Lower leg skin (tissue), 4 donors: ENCODE measurements at regions not wholly inside any gene's neighbourhood (a gene's known extent, or its start where the extent isn't known, plus 50 kb on each side); places are given as distances from the start of the nearest gene placed in this dataset.

Experiments used
- DNase-seq, 2 donors: peaks; one replicate each; pipeline ENCODE4 v3.0.0-alpha.2; 2019; ENCODE audit warnings: low spot score in 2 of 2
- H3K4me3 ChIP-seq: fragments of 200-600 bp; sonication (generic); 2 replicates; pipeline ENCODE4 v1.5.1; 2017; ENCODE audit warnings: mild to moderate bottlenecking, low read depth; ENCODE audit not compliant: poor library complexity, severe bottlenecking
- POLR2A ChIP-seq, 2 donors: fragments of 450-650 bp; IDR thresholded peaks; one replicate each; pipeline ENCODE4 v1.6.1; 2016 to 2017; ENCODE audit warnings: antibody characterized with exemption in 2 of 2, mild to moderate bottlenecking in 1 of 2, moderate library complexity in 1 of 2
- WGBS, 2 donors: methylation state at CpG; one replicate each; pipeline ENCODE4 v1.1.5; 2018; 5-methylcytosine and 5-hydroxymethylcytosine counted together
- intact Hi-C: fragments of 100-400 bp; cut with DNase I; formaldehyde crosslinking; loops from one replicate; pipeline ENCODE4 v1.15.0; 2023; ENCODE audit warnings: low total_unique reads
- TF ChIP-seq, protein P1 (sequence below), 3 donors: fragments of 450-650 bp; IDR thresholded peaks; one replicate each; pipeline ENCODE4 v1.5.1; 2016; ENCODE audit warnings: antibody characterized with exemption in 3 of 3, mild to moderate bottlenecking in 3 of 3, moderate library complexity in 2 of 3

DNA sequence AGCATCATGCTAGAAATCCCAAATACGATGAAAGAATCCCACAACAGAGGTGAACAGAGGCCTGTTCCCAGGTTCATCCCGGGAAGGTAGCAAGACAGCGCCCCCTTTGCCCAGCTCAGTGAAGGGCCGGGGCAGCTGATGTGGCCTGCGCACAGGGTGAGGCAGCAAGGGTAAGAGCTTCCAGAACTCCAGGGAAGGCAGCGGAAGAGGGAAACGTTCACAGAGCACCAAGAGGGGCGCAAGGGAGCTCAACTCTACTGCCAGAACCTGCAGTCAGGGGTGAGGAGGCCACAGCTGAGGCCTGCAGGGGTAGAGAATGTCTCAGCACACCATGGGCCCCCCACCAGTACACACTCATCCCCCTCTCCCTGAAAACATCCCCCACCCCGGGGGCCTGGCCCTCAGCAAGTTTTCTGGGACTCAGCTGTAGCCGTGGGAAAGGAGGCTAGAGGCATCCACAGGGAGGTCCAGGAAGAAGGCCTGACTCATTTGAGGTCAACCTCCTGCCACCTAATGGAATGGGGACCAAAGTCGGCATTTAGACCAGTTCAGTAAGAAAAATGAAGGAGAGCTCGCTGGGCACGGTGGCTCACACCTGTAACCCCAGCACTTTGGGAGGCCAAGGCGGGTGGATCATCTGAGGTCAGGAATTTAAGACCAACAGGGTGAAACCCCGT is 95.6 kb upstream of the ASAP2 start:
- intact Hi-C loops, result no loop called here
- no peak for TF ChIP-seq POLR2A (IDR thresholded peaks at IDR 0.05)
- TF ChIP-seq, protein P1, sequence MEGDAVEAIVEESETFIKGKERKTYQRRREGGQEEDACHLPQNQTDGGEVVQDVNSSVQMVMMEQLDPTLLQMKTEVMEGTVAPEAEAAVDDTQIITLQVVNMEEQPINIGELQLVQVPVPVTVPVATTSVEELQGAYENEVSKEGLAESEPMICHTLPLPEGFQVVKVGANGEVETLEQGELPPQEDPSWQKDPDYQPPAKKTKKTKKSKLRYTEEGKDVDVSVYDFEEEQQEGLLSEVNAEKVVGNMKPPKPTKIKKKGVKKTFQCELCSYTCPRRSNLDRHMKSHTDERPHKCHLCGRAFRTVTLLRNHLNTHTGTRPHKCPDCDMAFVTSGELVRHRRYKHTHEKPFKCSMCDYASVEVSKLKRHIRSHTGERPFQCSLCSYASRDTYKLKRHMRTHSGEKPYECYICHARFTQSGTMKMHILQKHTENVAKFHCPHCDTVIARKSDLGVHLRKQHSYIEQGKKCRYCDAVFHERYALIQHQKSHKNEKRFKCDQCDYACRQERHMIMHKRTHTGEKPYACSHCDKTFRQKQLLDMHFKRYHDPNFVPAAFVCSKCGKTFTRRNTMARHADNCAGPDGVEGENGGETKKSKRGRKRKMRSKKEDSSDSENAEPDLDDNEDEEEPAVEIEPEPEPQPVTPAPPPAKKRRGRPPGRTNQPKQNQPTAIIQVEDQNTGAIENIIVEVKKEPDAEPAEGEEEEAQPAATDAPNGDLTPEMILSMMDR (IDR thresholded peaks at IDR 0.05), result no peak
- H3K4me3 ChIP-seq, result no peak overlapping the region
- DNase-seq, result no peak
- 95 to 96% methylated on average over 15 of the region's 15 CpGs for WGBS, 2 donors

DNA sequence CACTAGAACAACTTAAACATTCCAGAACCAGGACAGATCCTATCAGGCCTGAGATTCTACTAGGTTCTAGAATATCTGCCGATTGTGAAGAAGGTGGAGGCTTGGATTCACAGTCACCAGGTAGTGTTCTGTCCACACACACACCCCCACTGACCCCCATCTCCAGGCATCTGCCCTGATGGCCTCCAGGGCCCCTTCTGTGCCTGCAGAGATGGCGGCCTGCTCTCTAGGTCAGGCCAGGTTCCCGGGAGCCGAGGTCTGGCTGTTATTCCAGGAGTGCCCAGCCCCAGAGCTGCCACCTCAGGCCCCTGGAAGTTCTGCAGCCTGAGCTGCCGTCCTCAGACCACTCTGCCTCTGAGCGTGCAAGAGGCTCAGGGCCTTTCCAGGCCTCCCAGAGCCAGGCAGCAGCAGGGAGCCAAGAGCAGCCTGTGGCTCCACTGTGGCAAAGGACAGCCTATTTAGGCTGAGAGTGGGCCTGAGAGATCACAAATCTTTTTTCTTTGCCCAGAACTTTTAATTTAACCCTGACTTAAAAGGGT is 96.2 kb upstream of the ASAP2 start:
- no peak overlapping the region for H3K4me3 ChIP-seq
- DNase-seq, result no peak
- TF ChIP-seq, protein P1 (IDR thresholded peaks at IDR 0.05), result no peak
- no peak for TF ChIP-seq POLR2A (IDR thresholded peaks at IDR 0.05)
- 84 to 100% methylated on average over 6 of the region's 6 CpGs for whole genome bisulfite sequencing, 2 donors
- intact Hi-C loops, result no loop called here

DNA sequence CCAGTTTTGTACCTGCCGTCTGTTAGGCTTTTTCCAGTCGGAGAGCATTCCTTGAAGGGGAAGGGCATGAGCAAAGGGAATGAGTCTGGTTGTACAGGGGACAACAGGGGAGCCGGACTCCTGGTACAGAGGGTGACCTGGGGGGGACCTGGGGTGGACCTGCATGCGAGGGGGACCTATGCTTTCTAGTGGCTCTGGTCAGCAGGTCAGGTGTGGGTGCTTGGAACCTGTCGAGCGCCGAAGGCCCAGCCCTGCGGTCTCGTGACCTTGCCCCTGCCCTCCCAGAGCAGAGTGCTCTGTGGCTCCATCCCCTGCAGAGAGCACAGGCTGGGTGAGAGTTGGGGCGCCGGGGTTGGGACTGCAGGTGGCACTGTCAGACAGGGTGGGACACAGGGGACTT is 96.7 kb upstream of the ASAP2 start:
- DNase-seq, result no peak
- intact Hi-C loops, result no loop called here
- WGBS, 2 donors, result 94% methylated on average over 11 of the region's 11 CpGs
- TF ChIP-seq, protein P1 (IDR thresholded peaks at IDR 0.05), result no peak
- no peak for TF ChIP-seq POLR2A (IDR thresholded peaks at IDR 0.05)
- H3K4me3 ChIP-seq, result no peak overlapping the region

DNA sequence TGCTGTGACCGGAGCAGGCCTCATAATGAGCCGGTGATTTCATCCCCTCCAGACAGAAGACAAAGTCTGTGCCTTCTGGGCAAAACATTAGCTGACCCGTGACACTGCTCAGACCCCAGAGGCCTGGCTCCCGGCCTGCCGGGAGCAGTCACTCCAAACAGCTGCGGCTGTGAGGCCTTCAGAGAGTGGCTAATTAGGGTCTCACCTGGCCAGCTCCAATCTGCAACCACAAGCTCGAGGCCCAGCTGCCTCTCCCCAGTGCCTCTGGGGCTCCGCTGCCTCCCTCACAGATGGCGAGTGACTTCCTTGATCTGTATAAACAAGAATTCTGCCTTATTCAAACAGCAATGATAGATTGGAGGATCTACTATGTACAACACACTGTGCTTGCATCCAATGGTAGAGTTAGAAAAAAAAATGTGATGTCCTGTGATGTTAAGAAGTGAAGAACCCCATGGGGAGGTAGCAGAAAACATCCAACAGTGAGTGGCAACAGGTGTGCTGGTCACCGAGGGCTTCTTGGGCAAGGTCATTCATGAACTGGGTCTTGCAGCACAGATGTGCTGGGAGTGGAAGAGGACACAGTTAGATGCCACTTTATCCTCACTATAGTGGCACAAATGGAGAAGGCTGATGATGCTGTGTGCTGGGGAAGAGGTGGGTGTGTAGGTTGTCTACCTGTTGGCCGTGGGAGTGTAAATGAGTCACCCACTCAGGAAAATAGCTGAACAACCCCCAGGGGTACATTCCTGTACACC is 98.2 kb upstream of the ASAP2 start:
- no peak for DNase-seq

DNA sequence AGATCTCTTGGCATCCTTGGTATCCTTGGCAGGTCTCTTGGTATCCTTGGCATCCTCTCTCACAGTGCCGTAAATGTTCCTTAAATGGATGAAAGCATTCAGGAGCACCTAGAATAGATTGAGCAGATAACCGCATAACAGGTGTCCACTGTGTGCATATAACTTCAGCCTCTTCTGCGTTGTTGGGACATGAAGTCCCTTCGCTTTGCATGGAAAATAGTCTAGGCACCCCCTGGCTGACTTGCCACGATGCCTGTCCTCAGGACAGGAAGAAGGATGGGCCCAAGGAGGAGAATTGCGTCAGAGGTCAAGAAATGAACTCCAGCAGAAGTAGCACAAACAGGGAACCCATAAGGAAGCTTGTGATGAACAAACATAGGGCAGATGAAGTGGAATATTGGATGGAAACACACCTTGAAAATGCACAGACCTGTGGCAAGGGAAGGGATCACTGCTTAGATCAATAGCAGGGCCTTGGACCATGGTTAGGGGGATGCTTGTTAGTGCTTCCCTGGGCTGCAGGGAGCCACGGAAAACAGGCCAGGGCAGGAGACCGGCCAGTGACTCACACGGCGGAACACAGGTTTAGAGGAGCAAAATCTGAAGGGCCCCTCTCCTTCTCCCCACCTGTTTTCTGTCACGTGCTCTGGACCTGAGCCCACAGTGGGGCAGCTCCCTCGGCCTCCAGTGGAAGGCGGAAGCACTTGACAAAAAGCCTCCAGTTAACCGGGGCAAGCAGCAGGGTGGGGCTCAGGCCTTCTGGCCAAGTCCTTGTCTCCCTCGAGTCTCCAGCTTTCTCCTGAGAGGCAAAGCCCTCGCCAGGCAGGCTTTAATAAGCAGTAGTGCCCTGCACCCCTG is 99.2 kb upstream of the ASAP2 start:
- 68 to 81% methylated on average over 16 of the region's 16 CpGs for WGBS, 2 donors
- intact Hi-C loops, result no loop called here
- DNase-seq, result peak in 1 of 2 donors; percentile 57
- TF ChIP-seq, protein P1 (IDR thresholded peaks at IDR 0.05), result no peak
- TF ChIP-seq POLR2A (IDR thresholded peaks at IDR 0.05), result no peak
- H3K4me3 ChIP-seq, result no peak overlapping the region

More for the DNA sequence above, 98.2 kb upstream of the ASAP2 start:
- 75 to 81% methylated on average over 10 to 11 of the region's 11 CpGs for WGBS, 2 donors
- intact Hi-C loops, result no loop called here
- no peak overlapping the region for H3K4me3 ChIP-seq
- TF ChIP-seq POLR2A (IDR thresholded peaks at IDR 0.05), result no peak
- TF ChIP-seq, protein P1 (IDR thresholded peaks at IDR 0.05), result no peak
